ENCODE measurements at regions not wholly inside any gene's neighbourhood (a gene's known extent, or its start where the extent isn't known, plus 50 kb on each side); places are given as distances from the start of the nearest gene placed in this dataset.

DNA sequence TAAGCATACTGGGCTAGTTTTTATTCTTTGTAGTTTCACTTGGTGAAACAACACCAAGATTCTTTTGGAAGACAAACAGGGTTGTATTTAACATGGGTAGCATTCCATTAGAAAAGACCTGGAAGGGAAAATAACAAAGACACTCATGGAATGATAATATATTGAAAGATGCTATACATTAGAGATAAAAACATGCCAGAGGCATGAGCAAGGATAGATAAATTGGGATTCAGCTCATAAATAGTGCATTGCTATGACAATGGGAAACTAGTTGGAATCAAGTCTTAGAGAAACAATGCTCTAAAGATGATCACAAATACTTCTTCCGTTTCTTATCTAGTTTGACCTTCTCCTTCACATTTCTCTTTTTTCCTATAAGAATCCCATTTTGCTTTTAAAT lies 677.4 kb downstream of the ZNF385D start:
- TF ChIP-seq, protein P1, sequence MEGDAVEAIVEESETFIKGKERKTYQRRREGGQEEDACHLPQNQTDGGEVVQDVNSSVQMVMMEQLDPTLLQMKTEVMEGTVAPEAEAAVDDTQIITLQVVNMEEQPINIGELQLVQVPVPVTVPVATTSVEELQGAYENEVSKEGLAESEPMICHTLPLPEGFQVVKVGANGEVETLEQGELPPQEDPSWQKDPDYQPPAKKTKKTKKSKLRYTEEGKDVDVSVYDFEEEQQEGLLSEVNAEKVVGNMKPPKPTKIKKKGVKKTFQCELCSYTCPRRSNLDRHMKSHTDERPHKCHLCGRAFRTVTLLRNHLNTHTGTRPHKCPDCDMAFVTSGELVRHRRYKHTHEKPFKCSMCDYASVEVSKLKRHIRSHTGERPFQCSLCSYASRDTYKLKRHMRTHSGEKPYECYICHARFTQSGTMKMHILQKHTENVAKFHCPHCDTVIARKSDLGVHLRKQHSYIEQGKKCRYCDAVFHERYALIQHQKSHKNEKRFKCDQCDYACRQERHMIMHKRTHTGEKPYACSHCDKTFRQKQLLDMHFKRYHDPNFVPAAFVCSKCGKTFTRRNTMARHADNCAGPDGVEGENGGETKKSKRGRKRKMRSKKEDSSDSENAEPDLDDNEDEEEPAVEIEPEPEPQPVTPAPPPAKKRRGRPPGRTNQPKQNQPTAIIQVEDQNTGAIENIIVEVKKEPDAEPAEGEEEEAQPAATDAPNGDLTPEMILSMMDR (IDR thresholded peaks at IDR 0.05; ENCODE audit: low read depth, low read length) = no peak
- TF ChIP-seq POLR2A (IDR thresholded peaks at IDR 0.05; ENCODE audit: extremely low read depth, insufficient read length) = no peak
- TF ChIP-seq, protein P2, sequence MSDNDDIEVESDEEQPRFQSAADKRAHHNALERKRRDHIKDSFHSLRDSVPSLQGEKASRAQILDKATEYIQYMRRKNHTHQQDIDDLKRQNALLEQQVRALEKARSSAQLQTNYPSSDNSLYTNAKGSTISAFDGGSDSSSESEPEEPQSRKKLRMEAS (IDR thresholded peaks at IDR 0.05; ENCODE audit: low read depth, low read length) = no peak
- TF ChIP-seq MYC (IDR thresholded peaks at IDR 0.05; ENCODE audit: low read depth, low read length) = no peak

Measured in NB4 (cell line).